Activated T-helper 1 cell treated with anti-CD3 and anti-CD28 coated beads, Interleukin-12 subunit alpha, Interleukin-12 subunit beta, Interleukin-2, Interleukin-4 antibody, amounts not matched to agents 30 ng/mL and 10 ng/mL and 1 ng/mL, durations not matched to agents 14 hours and 24 hours and 36 hours (primary cell): ENCODE measurements at regions not wholly inside any gene's neighbourhood (a gene's known extent, or its start where the extent isn't known, plus 50 kb on each side); places are given as distances from the start of the nearest gene placed in this dataset.

ENCODE experiments used
- DNase-seq: peaks from one replicate; pipeline ENCODE4 v3.0.0; 2021; ENCODE audit warnings: low spot score
- H3K27ac Mint-ChIP-seq: one replicate; pipeline ENCODE4 v1.8.0; 2021; ENCODE audit warnings: mild to moderate bottlenecking, mixed read lengths
- H3K27me3 Mint-ChIP-seq: one replicate; pipeline ENCODE4 v1.8.0; 2022; ENCODE audit warnings: mild to moderate bottlenecking, moderate library complexity, mixed read lengths; ENCODE audit not compliant: insufficient read depth
- H3K36me3 Mint-ChIP-seq: one replicate; pipeline ENCODE4 v1.8.0; 2021; ENCODE audit warnings: low read depth, mixed read lengths
- H3K4me1 Mint-ChIP-seq: one replicate; pipeline ENCODE4 v1.8.0; 2021; ENCODE audit warnings: low read depth, mixed read lengths
- H3K4me3 Mint-ChIP-seq: one replicate; pipeline ENCODE4 v1.8.0; 2021; ENCODE audit warnings: mild to moderate bottlenecking, moderate library complexity, mixed read lengths
- H3K9me3 Mint-ChIP-seq: one replicate; pipeline ENCODE4 v1.8.0; 2021; ENCODE audit warnings: mixed read lengths
- intact Hi-C: fragments of 100-400 bp; cut with micrococcal nuclease; formaldehyde crosslinking; loops from one replicate; pipeline ENCODE4 v1.15.1; 2024

GRCh38 chr1:218994615-218995014 lies 179.1 kb upstream of the LYPLAL1 start:
- DNase-seq = no peak
- Mint-ChIP-seq H3K27ac (no peak overlapping the region), H3K4me1 (no peaks in the 10 kb centered on the region), H3K27me3 (no peaks in the 10 kb centered on the region), H3K9me3 (no peaks in the 10 kb centered on the region), H3K36me3 (no peaks in the 10 kb centered on the region), H3K4me3 (no peak overlapping the region)
- intact Hi-C loops = no loop called here

- no peaks in the 10 kb centered on the region for H3K27me3 Mint-ChIP-seq
- intact Hi-C loops = no loop called here
- H3K4me3 Mint-ChIP-seq = no peak overlapping the region
- no peaks in the 10 kb centered on the region for H3K4me1 Mint-ChIP-seq
- no peak for DNase-seq
- no peaks in the 10 kb centered on the region for H3K36me3 Mint-ChIP-seq
- H3K27ac Mint-ChIP-seq = no peak overlapping the region
- no peaks in the 10 kb centered on the region for H3K9me3 Mint-ChIP-seq
These were observed 178.5 kb upstream of the LYPLAL1 start for GRCh38 chr1:218995091-218995665.

- DNase-seq = no peak
- Mint-ChIP-seq H3K27ac (no peak overlapping the region), H3K9me3 (no peaks in the 10 kb centered on the region), H3K4me1 (no peaks in the 10 kb centered on the region), H3K27me3 (no peaks in the 10 kb centered on the region), H3K36me3 (no peaks in the 10 kb centered on the region), H3K4me3 (no peak overlapping the region)
- intact Hi-C loops = no loop called here
These were observed 177.3 kb upstream of the LYPLAL1 start for GRCh38 chr1:218996362-218996761.

- no peaks in the 10 kb centered on the region for H3K36me3 Mint-ChIP-seq
These were observed 173.7 kb upstream of the LYPLAL1 start for GRCh38 chr1:219000005-219000404.

GRCh38 chr1:219000631-219001030 lies 173.0 kb upstream of the LYPLAL1 start:
- no peak overlapping the region for H3K27ac Mint-ChIP-seq
- peaks cover 7% of the 10 kb centered on the region for H3K9me3 Mint-ChIP-seq
- intact Hi-C loops = no loop called here
- H3K4me1 Mint-ChIP-seq = no peaks in the 10 kb centered on the region
- no peak overlapping the region for H3K4me3 Mint-ChIP-seq
- no peak for DNase-seq
- no peaks in the 10 kb centered on the region for H3K27me3 Mint-ChIP-seq
- H3K36me3 Mint-ChIP-seq = no peaks in the 10 kb centered on the region

More at GRCh38 chr1:219000005-219000404, 173.7 kb upstream of the LYPLAL1 start:
- H3K27me3 Mint-ChIP-seq = no peaks in the 10 kb centered on the region
- no peak overlapping the region for H3K4me3 Mint-ChIP-seq
- intact Hi-C loops = no loop called here
- no peaks in the 10 kb centered on the region for H3K4me1 Mint-ChIP-seq
- no peak overlapping the region for H3K27ac Mint-ChIP-seq
- no peak for DNase-seq
- H3K9me3 Mint-ChIP-seq = peaks cover 4% of the 10 kb centered on the region

- intact Hi-C loops = no loop called here
- Mint-ChIP-seq H3K4me1 (no peaks in the 10 kb centered on the region), H3K9me3 (peaks cover 2% of the 10 kb centered on the region), H3K4me3 (no peak overlapping the region), H3K27me3 (no peaks in the 10 kb centered on the region), H3K27ac (no peak overlapping the region), H3K36me3 (no peaks in the 10 kb centered on the region)
- no peak for DNase-seq
These were observed 163.0 kb upstream of the LYPLAL1 start for GRCh38 chr1:219010720-219011119.

GRCh38 chr1:219020386-219020785 lies 153.3 kb upstream of the LYPLAL1 start:
- no peaks in the 10 kb centered on the region for H3K36me3 Mint-ChIP-seq
- no peaks in the 10 kb centered on the region for H3K9me3 Mint-ChIP-seq
- no peaks in the 10 kb centered on the region for H3K4me1 Mint-ChIP-seq
- intact Hi-C loops = no loop called here
- H3K4me3 Mint-ChIP-seq = no peak overlapping the region
- H3K27ac Mint-ChIP-seq = no peak overlapping the region
- no peaks in the 10 kb centered on the region for H3K27me3 Mint-ChIP-seq
- DNase-seq = no peak

GRCh38 chr1:219020846-219021245 lies 152.8 kb upstream of the LYPLAL1 start:
- Mint-ChIP-seq H3K9me3 (no peaks in the 10 kb centered on the region), H3K27ac (no peak overlapping the region), H3K4me1 (no peaks in the 10 kb centered on the region), H3K36me3 (no peaks in the 10 kb centered on the region), H3K27me3 (no peaks in the 10 kb centered on the region), H3K4me3 (no peak overlapping the region)
- intact Hi-C loops = no loop called here
- no peak for DNase-seq

- no peaks in the 10 kb centered on the region for H3K27me3 Mint-ChIP-seq
- intact Hi-C loops = no loop called here
- H3K4me3 Mint-ChIP-seq = no peak overlapping the region
- no peaks in the 10 kb centered on the region for H3K9me3 Mint-ChIP-seq
- no peaks in the 10 kb centered on the region for H3K4me1 Mint-ChIP-seq
- no peak overlapping the region for H3K27ac Mint-ChIP-seq
- H3K36me3 Mint-ChIP-seq = no peaks in the 10 kb centered on the region
- DNase-seq = no peak
These were observed 146.5 kb upstream of the LYPLAL1 start for GRCh38 chr1:219027146-219027673.

- intact Hi-C loops = no loop called here
- Mint-ChIP-seq H3K27me3 (no peaks in the 10 kb centered on the region), H3K36me3 (no peaks in the 10 kb centered on the region)
These were observed 141.9 kb upstream of the LYPLAL1 start for GRCh38 chr1:219031809-219032208.

GRCh38 chr1:219038398-219038797 lies 135.3 kb upstream of the LYPLAL1 start:
- Mint-ChIP-seq H3K4me3 (no peak overlapping the region), H3K27ac (no peak overlapping the region), H3K9me3 (no peaks in the 10 kb centered on the region), H3K27me3 (peaks cover 3% of the 10 kb centered on the region), H3K4me1 (no peaks in the 10 kb centered on the region), H3K36me3 (no peaks in the 10 kb centered on the region)
- intact Hi-C loops = no loop called here
- no peak for DNase-seq

More at GRCh38 chr1:219031809-219032208, 141.9 kb upstream of the LYPLAL1 start:
- H3K9me3 Mint-ChIP-seq = no peaks in the 10 kb centered on the region
- no peak overlapping the region for H3K27ac Mint-ChIP-seq
- no peaks in the 10 kb centered on the region for H3K4me1 Mint-ChIP-seq
- no peak for DNase-seq
- no peak overlapping the region for H3K4me3 Mint-ChIP-seq

- Mint-ChIP-seq H3K4me3 (no peak overlapping the region), H3K36me3 (no peaks in the 10 kb centered on the region), H3K4me1 (no peaks in the 10 kb centered on the region), H3K27ac (no peak overlapping the region), H3K9me3 (no peaks in the 10 kb centered on the region), H3K27me3 (peaks cover 3% of the 10 kb centered on the region)
- DNase-seq = no peak
- intact Hi-C loops = no loop called here
These were observed 134.5 kb upstream of the LYPLAL1 start for GRCh38 chr1:219039017-219039681.

GRCh38 chr1:219039682-219040154 lies 134.0 kb upstream of the LYPLAL1 start:
- no peak overlapping the region for H3K27ac Mint-ChIP-seq
- no peaks in the 10 kb centered on the region for H3K9me3 Mint-ChIP-seq
- H3K4me3 Mint-ChIP-seq = no peak overlapping the region
- intact Hi-C loops = no loop called here
- no peak for DNase-seq
- H3K36me3 Mint-ChIP-seq = no peaks in the 10 kb centered on the region
- peaks cover 3% of the 10 kb centered on the region for H3K27me3 Mint-ChIP-seq
- no peaks in the 10 kb centered on the region for H3K4me1 Mint-ChIP-seq
